Breast epithelium (tissue), 4 donors: ENCODE measurements at regions not wholly inside any gene's neighbourhood (a gene's known extent, or its start where the extent isn't known, plus 50 kb on each side); places are given as distances from the start of the nearest gene placed in this dataset.
"Not testable (repeated sequence)": the region's sequence is repeated elsewhere in the genome, so short reads cannot be mapped to it uniquely, and the experiment has no call there.

Experiments
- DNase-seq, 2 donors: peaks; one replicate each; pipeline ENCODE4 v3.0.0-alpha.2; 2019; ENCODE audit warnings: low spot score in 2 of 2
- H3K27ac ChIP-seq, 2 donors: fragments of 200-600 bp; sonication (generic) in 1 of 2; one replicate each; pipeline ENCODE4 v1.5.1; 2016 to 2019; ENCODE audit warnings: mild to moderate bottlenecking in 1 of 2
- H3K27me3 ChIP-seq, 2 donors: fragments of 200-600 bp; sonication (generic) in 1 of 2; one replicate each; pipeline versions ENCODE4 v1.5.1 to v1.6.0; 2017 to 2019; ENCODE audit warnings: control low read depth in 1 of 2, mild to moderate bottlenecking in 1 of 2
- H3K36me3 ChIP-seq: fragments of 200-600 bp; one replicate; pipeline ENCODE4 v1.5.1; 2019
- H3K4me1 ChIP-seq, 2 donors: fragments of 200-600 bp; sonication (generic); one replicate each; pipeline ENCODE4 v1.5.1; 2016 to 2019; ENCODE audit warnings: control low read depth in 1 of 2
- H3K4me3 ChIP-seq, 3 donors: fragments of 200-600 bp; sonication (generic); 1 replicate in 2 of 3; 2 replicates in 1 of 3; pipeline ENCODE4 v1.5.1; 2016 to 2019; ENCODE audit warnings: mild to moderate bottlenecking in 3 of 3, moderate library complexity in 2 of 3
- H3K9me3 ChIP-seq, 2 donors: fragments of 200-600 bp; sonication (generic) in 1 of 2; one replicate each; pipeline ENCODE4 v1.5.1; 2016 to 2019; ENCODE audit warnings: control low read depth in 1 of 2
- POLR2A ChIP-seq: fragments of 450-650 bp; IDR thresholded peaks from one replicate; pipeline ENCODE4 v1.6.1; 2016; ENCODE audit warnings: antibody characterized with exemption, mild to moderate bottlenecking, moderate library complexity
- POLR2AphosphoS5 ChIP-seq, 3 donors: sonication (generic); formaldehyde crosslinking; IDR thresholded peaks; one replicate each; pipeline ENCODE4 v1.6.1; 2017; ENCODE audit warnings: antibody characterized with exemption in 3 of 3
- intact Hi-C: fragments of 100-400 bp; cut with DNase I; formaldehyde crosslinking; loops from one replicate; pipeline ENCODE4 v1.15.1; 2023; ENCODE audit warnings: low total_unique reads
- TF ChIP-seq, protein P1 (sequence below), 3 donors: fragments of 450-650 bp; IDR thresholded peaks; one replicate each; pipeline ENCODE4 v1.5.1; 2016 to 2017; ENCODE audit warnings: antibody characterized with exemption in 3 of 3, mild to moderate bottlenecking in 3 of 3, moderate library complexity in 3 of 3

DNA sequence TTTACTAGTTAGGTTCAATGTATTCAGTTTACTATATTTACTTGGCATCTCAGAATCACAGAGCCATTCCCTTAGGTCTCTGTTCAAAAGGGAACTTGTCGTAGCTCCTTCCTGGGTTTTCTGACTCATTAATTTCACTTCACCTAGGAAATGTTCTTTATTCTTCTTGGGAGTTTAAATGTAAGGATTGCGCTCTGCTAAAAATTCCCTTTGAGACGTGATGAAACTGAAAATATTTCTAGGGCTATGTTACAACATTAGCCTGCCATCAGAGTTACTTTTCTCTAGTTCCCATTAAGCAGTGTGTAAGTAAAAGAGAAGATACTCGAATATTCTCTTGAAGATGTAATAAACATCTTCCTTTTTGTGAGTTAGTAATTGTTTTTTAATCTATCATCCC is 209.5 kb downstream of the CASP12 start:
- intact Hi-C loops, result loop anchor here (5.0 kb wide), 1 partner anchor 1114 kb away; no protein-coding TSS in a partner anchor
- H3K27ac ChIP-seq, result no peak overlapping the region
- no peak for TF ChIP-seq POLR2AphosphoS5 (IDR thresholded peaks at IDR 0.05)

DNA sequence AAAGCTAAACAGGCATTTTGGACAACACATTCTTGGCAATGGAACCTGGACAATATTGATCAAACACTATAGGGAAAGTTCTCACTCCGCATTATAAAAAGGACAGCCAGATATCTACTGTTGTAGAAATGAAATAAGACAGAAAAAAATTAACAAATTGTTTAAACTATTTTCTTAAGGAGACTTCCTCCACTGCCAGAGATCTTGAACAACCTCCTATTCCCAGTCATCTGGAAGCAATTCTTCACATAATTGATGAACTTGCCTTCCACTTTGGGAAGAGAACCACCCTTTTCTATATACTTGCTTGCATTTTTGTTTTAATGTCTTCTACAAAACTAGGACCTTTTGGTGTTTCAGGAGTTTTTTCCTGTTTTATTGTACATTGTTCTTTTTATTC is 216.1 kb downstream of the CASP12 start:
- no peak for DNase-seq
- no peaks in the 10 kb centered on the region for H3K9me3 ChIP-seq
- no peaks in the 10 kb centered on the region for H3K27me3 ChIP-seq
- H3K4me1 ChIP-seq, result no peaks in the 10 kb centered on the region
- no peak overlapping the region for H3K4me3 ChIP-seq
- H3K27ac ChIP-seq, result no peak overlapping the region
- intact Hi-C loops, result no loop called here
- TF ChIP-seq POLR2AphosphoS5 (IDR thresholded peaks at IDR 0.05), result no peak
- TF ChIP-seq, protein P1, sequence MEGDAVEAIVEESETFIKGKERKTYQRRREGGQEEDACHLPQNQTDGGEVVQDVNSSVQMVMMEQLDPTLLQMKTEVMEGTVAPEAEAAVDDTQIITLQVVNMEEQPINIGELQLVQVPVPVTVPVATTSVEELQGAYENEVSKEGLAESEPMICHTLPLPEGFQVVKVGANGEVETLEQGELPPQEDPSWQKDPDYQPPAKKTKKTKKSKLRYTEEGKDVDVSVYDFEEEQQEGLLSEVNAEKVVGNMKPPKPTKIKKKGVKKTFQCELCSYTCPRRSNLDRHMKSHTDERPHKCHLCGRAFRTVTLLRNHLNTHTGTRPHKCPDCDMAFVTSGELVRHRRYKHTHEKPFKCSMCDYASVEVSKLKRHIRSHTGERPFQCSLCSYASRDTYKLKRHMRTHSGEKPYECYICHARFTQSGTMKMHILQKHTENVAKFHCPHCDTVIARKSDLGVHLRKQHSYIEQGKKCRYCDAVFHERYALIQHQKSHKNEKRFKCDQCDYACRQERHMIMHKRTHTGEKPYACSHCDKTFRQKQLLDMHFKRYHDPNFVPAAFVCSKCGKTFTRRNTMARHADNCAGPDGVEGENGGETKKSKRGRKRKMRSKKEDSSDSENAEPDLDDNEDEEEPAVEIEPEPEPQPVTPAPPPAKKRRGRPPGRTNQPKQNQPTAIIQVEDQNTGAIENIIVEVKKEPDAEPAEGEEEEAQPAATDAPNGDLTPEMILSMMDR (IDR thresholded peaks at IDR 0.05), result no peak
- no peaks in the 10 kb centered on the region for H3K36me3 ChIP-seq

More for the DNA sequence above, 209.5 kb downstream of the CASP12 start:
- no peaks in the 10 kb centered on the region for H3K4me1 ChIP-seq
- H3K27me3 ChIP-seq, result no peaks in the 10 kb centered on the region
- H3K9me3 ChIP-seq, result no peaks in the 10 kb centered on the region
- H3K36me3 ChIP-seq, result no peaks in the 10 kb centered on the region
- H3K4me3 ChIP-seq, result no peak overlapping the region
- DNase-seq, result no peak

DNA sequence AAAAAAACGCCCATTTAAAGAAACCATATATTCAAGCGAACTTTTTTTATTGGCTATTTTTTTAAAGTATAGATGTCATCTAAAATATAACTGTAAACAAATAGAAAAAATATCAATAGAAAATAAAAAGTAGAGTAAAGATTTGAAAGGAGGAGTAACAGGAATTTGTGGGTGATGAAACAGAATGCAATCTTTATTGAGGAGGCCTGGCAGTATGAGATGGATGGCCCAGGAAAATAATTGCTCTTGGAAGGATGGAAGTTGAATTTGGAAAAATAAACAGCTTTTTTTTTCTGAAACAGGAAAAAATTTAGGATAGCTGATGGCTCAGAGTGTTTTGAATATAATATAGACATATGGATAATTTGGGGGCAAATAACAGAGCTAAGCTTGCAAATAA is 219.0 kb downstream of the CASP12 start:
- H3K4me3 ChIP-seq, result no peak overlapping the region
- H3K27me3 ChIP-seq, result no peaks in the 10 kb centered on the region
- DNase-seq, result no peak
- H3K9me3 ChIP-seq, result no peaks in the 10 kb centered on the region
- TF ChIP-seq POLR2A, result no peak
- TF ChIP-seq, protein P1 (IDR thresholded peaks at IDR 0.05), result no peak
- no peak for TF ChIP-seq POLR2AphosphoS5 (IDR thresholded peaks at IDR 0.05)
- H3K27ac ChIP-seq, result no peak overlapping the region
- intact Hi-C loops, result loop anchor here (5.0 kb wide), 1 partner anchor 902 kb away; no protein-coding TSS in a partner anchor
- no peaks in the 10 kb centered on the region for H3K36me3 ChIP-seq
- H3K4me1 ChIP-seq, result no peaks in the 10 kb centered on the region

DNA sequence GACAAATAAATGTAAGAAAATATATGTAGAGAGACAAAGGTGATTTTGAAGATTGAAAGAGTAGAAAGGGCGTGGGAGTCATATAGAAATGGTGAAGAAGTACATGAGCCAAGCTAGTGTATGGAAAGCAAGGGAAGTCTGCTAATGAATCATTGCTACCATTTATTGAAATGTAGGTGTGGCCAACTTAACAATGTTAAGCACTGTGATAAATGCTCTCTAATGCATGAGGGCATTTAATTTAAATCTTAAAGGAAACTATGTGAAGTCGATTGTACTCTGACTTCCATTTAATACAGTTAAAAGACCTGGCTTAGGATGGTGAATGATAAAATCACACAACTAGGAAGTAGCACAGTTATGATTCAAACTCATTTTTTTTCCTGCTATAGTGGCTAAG is 219.9 kb downstream of the CASP12 start:
- Histone ChIP-seq H3K27ac (no peak overlapping the region), H3K4me3 (no peak overlapping the region), H3K36me3 (no peaks in the 10 kb centered on the region), H3K9me3 (no peaks in the 10 kb centered on the region), H3K27me3 (no peaks in the 10 kb centered on the region), H3K4me1 (no peaks in the 10 kb centered on the region)
- TF ChIP-seq, protein P1 (IDR thresholded peaks at IDR 0.05), result no peak
- TF ChIP-seq POLR2A (no peak), POLR2AphosphoS5 (IDR thresholded peaks at IDR 0.05) (no peak)
- intact Hi-C loops, result loop anchor here (5.0 kb wide), 1 partner anchor 901 kb away; no protein-coding TSS in a partner anchor
- no peak for DNase-seq

DNA sequence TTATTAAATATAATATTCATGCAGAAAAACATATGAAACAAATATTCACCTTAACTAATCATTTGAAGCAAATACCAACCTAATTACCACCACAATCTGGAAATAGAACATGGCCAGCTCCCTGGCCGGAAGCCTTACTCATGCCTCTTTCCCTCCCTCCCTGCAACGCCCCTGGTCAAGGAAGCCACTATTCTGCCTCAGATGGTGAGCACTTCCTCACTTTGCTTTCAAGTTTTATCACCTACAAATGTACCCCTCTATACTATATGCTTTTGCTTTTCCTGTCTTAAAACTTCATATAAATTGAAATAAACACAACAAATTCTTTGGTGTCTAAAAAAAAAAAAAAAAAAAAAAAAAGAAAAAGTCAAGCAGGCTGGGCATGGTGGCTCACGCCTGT is 221.2 kb downstream of the CASP12 start:
- DNase-seq, H3K27me3 ChIP-seq, H3K27ac ChIP-seq, H3K36me3 ChIP-seq, H3K4me1 ChIP-seq, H3K4me3 ChIP-seq, H3K9me3 ChIP-seq: not testable (repeated sequence)
- intact Hi-C loops, result loop anchor here (5.0 kb wide), 1 partner anchor 900 kb away; no protein-coding TSS in a partner anchor

DNA sequence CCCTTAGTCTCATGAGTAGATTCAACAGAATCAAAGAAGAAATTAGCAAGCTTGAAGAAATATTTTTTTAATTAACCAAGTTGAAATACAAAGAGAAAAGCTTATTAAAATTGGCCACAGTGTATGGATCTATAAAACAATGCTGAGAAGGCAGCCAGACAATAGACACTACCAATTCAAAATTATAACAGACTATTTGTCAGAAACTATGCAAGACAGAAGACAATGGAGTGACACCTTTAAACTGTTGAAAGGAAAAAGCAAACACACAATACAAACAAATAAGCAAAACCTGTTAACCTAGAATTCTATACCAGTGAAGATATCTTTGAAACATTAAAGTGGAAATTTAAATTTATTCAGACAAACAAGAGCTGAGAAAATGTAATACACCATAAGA is 225.4 kb downstream of the CASP12 start:
- Histone ChIP-seq H3K4me3 (no peak overlapping the region), H3K4me1 (no peaks in the 10 kb centered on the region), H3K27ac (no peak overlapping the region), H3K27me3 (no peaks in the 10 kb centered on the region), H3K9me3 (no peaks in the 10 kb centered on the region), H3K36me3 (no peaks in the 10 kb centered on the region)
- intact Hi-C loops, result no loop called here
- no peak for TF ChIP-seq POLR2A
- no peak for DNase-seq

DNA sequence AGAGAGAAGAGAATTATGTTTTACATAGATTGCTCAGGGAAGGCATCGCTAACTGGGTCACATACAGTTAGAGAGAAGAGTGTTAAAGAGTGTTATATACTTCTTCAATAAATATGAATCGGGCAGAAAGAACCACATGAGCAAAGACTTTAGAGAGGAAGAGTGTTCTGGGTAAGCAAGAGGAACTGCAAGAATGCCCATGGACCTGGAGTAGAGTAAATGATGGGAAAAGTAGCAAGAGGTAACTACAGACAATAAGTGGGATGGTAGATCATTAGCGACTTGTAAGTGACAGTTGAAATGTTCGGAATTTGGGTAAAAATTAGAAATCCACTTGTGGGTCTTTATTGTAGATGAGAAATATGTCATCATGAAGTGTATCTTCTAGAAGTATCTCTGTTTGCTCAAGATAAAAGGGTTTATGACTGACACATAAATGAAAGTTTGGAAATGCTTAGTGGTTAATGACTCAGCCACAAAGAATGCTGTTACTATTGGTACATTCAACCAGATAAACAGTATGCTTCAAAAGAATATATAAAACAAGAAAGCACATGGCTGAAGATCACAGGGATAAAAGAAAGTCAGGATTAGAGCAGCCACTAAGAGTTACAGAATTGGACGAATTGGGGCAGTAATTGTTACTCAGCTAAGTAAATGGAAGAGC is 229.3 kb downstream of the CASP12 start:
- Histone ChIP-seq H3K27me3 (no peaks in the 10 kb centered on the region), H3K4me1 (no peaks in the 10 kb centered on the region), H3K9me3 (no peaks in the 10 kb centered on the region), H3K27ac (no peak overlapping the region), H3K36me3 (no peaks in the 10 kb centered on the region), H3K4me3 (no peak overlapping the region)
- no peak for DNase-seq
- TF ChIP-seq, protein P1 (IDR thresholded peaks at IDR 0.05), result no peak
- TF ChIP-seq POLR2A (no peak), POLR2AphosphoS5 (IDR thresholded peaks at IDR 0.05) (no peak)
- intact Hi-C loops, result no loop called here
